Uterus (tissue), 2 donors: ENCODE measurements at regions not wholly inside any gene's neighbourhood (a gene's known extent, or its start where the extent isn't known, plus 50 kb on each side); places are given as distances from the start of the nearest gene placed in this dataset.

Experiments used
- POLR2A ChIP-seq, 2 donors: fragments of 450-650 bp; IDR thresholded peaks; one replicate each; pipeline ENCODE4 v1.6.1; 2016; ENCODE audit warnings: antibody characterized with exemption in 2 of 2, mild to moderate bottlenecking in 1 of 2, moderate library complexity in 1 of 2
- TF ChIP-seq, protein P1 (sequence below), 4 experiments: fragments of 200-600 bp in 2 of 4; fragments of 450-650 bp in 2 of 4; sonication (generic) in 2 of 4; IDR thresholded peaks; one replicate each; pipeline ENCODE4 v1.5.1; 2016 to 2019; ENCODE audit warnings: antibody characterized with exemption in 4 of 4, mild to moderate bottlenecking in 2 of 4, moderate library complexity in 1 of 4

GRCh38 chr1:213905344-213905743 is 82.4 kb upstream of the PROX1 start:
- TF ChIP-seq, protein P1, sequence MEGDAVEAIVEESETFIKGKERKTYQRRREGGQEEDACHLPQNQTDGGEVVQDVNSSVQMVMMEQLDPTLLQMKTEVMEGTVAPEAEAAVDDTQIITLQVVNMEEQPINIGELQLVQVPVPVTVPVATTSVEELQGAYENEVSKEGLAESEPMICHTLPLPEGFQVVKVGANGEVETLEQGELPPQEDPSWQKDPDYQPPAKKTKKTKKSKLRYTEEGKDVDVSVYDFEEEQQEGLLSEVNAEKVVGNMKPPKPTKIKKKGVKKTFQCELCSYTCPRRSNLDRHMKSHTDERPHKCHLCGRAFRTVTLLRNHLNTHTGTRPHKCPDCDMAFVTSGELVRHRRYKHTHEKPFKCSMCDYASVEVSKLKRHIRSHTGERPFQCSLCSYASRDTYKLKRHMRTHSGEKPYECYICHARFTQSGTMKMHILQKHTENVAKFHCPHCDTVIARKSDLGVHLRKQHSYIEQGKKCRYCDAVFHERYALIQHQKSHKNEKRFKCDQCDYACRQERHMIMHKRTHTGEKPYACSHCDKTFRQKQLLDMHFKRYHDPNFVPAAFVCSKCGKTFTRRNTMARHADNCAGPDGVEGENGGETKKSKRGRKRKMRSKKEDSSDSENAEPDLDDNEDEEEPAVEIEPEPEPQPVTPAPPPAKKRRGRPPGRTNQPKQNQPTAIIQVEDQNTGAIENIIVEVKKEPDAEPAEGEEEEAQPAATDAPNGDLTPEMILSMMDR (IDR thresholded peaks at IDR 0.05): no peak
- TF ChIP-seq POLR2A (IDR thresholded peaks at IDR 0.05): no peak
